ENCODE measurements at regions not wholly inside any gene's neighbourhood (a gene's known extent, or its start where the extent isn't known, plus 50 kb on each side); places are given as distances from the start of the nearest gene placed in this dataset.

DNA sequence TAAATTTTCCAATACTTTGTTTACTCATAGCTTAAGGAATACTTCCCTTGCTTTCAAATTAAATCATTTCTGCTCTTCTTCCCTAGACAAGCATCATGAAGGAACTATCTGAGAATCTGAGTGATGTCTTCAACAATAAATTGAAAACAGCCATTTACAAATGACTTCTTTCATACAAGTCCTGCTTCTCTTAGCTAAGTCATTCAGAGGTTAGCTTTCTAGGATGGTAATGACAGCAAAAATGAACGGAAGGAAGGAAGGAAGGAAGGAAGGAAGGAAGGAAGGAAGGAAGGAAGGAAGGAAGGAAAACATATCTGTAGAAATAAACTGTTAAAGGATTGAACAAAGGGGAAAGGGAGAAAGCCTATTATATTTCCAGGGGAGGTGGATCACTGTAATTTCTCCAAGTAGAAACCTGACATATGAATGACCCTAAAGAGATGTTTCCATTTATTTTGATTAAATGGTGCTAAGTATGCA is 335.0 kb upstream of the KYNU start:
- H4K20me1 ChIP-seq (ENCODE audit: insufficient read depth, low read depth, low read length), result no peaks in the 10 kb centered on the region

GRCh38 chr2:142536966-142537365 is 340.5 kb upstream of the KYNU start:
- no peaks in the 10 kb centered on the region for H3K9me3 ChIP-seq (ENCODE audit: low read length)
- H3K4me1 ChIP-seq (ENCODE audit: low read length), result no peaks in the 10 kb centered on the region
- no peaks in the 10 kb centered on the region for H3K36me3 ChIP-seq (ENCODE audit: insufficient read depth, low read length)
- no peak overlapping the region for H3K4me3 ChIP-seq (ENCODE audit: low read length)
- no peak for DNase-seq
- no peak overlapping the region for H3K9ac ChIP-seq (ENCODE audit: low read length)
- no peak overlapping the region for H3K27ac ChIP-seq (ENCODE audit: low read length)
- H3K79me2 ChIP-seq (ENCODE audit: low read length), result no peaks in the 10 kb centered on the region
- no peak overlapping the region for H2AFZ ChIP-seq (ENCODE audit: low read length)
- no peaks in the 10 kb centered on the region for H4K20me1 ChIP-seq (ENCODE audit: insufficient read depth, low read depth, low read length)
- H3K9me2 ChIP-seq (replicated peaks; ENCODE audit: insufficient read depth, low read length), result no peaks in the 10 kb centered on the region
- H3K4me2 ChIP-seq (ENCODE audit: low read depth, low read length, poor library complexity, severe bottlenecking), result no peak overlapping the region
- no peaks in the 10 kb centered on the region for H3K27me3 ChIP-seq (ENCODE audit: low read length)

More for the DNA sequence above, 335.0 kb upstream of the KYNU start:
- Histone ChIP-seq H3K9me3 (ENCODE audit: low read length) (no peaks in the 10 kb centered on the region), H3K27me3 (ENCODE audit: low read length) (no peaks in the 10 kb centered on the region), H3K27ac (ENCODE audit: low read length) (no peak overlapping the region), H3K79me2 (ENCODE audit: low read length) (no peaks in the 10 kb centered on the region), H3K4me3 (ENCODE audit: low read length) (no peak overlapping the region), H3K9ac (ENCODE audit: low read length) (no peak overlapping the region), H2AFZ (ENCODE audit: low read length) (no peak overlapping the region), H3K4me1 (ENCODE audit: low read length) (no peaks in the 10 kb centered on the region), H3K36me3 (ENCODE audit: insufficient read depth, low read length) (no peaks in the 10 kb centered on the region), H3K9me2 (replicated peaks; ENCODE audit: insufficient read depth, low read length) (no peaks in the 10 kb centered on the region), H3K4me2 (ENCODE audit: low read depth, low read length, poor library complexity, severe bottlenecking) (no peak overlapping the region)
- no peak for DNase-seq

DNA sequence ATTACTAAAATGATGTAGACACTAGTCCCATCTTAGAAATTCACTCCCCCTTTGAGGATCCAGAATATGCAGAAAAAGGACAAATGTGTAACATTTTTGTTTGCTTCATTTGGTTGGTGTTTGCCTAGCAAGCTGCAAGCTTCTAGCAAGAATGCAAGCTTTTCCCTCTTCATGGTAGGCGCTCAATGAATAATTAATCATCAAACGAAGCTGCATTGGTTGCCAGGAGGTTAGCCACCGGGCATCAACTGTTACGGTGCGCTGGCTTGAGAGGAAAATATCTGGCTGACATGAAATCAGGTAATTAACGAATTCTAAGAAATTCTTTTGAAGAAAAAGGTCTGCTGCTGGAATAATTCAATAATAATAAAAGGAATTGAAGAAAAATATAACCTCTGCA is 341.0 kb upstream of the KYNU start:
- no peaks in the 10 kb centered on the region for H3K36me3 ChIP-seq (ENCODE audit: insufficient read depth, low read length)
- H3K27me3 ChIP-seq (ENCODE audit: low read length), result no peaks in the 10 kb centered on the region
- no peaks in the 10 kb centered on the region for H4K20me1 ChIP-seq (ENCODE audit: insufficient read depth, low read depth, low read length)
- no peaks in the 10 kb centered on the region for H3K79me2 ChIP-seq (ENCODE audit: low read length)
- no peak overlapping the region for H3K4me2 ChIP-seq (ENCODE audit: low read depth, low read length, poor library complexity, severe bottlenecking)
- no peak overlapping the region for H3K27ac ChIP-seq (ENCODE audit: low read length)
- no peaks in the 10 kb centered on the region for H3K9me3 ChIP-seq (ENCODE audit: low read length)
- no peaks in the 10 kb centered on the region for H3K4me1 ChIP-seq (ENCODE audit: low read length)
- no peak overlapping the region for H3K9ac ChIP-seq (ENCODE audit: low read length)
- no peak overlapping the region for H2AFZ ChIP-seq (ENCODE audit: low read length)
- H3K9me2 ChIP-seq (replicated peaks; ENCODE audit: insufficient read depth, low read length), result no peaks in the 10 kb centered on the region
- DNase-seq, result no peak
- no peak overlapping the region for H3K4me3 ChIP-seq (ENCODE audit: low read length)

DNA sequence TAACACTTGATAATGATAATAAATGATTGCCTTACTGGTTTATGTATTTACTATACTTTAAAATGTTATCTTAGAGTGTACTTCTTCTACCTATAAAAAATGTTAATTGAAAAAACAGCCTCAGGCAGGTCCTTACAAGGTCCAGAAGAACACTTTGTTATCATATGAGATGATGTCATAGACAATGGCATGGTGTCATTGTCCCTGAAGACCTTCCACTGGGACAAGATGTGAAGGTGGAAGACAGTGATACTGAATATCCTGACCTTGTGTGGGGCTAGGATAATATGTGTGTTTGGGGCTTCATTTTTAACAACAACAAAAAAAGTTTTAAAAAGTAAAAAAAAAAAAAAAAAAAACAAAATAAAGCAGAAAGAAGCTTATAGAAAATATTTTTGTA is 342.2 kb upstream of the KYNU start:
- no peaks in the 10 kb centered on the region for H3K27me3 ChIP-seq (ENCODE audit: low read length)

GRCh38 chr2:142533177-142533576 is 344.3 kb upstream of the KYNU start:
- no peaks in the 10 kb centered on the region for H3K9me2 ChIP-seq (replicated peaks; ENCODE audit: insufficient read depth, low read length)

More for the DNA sequence above, 342.2 kb upstream of the KYNU start:
- H3K79me2 ChIP-seq (ENCODE audit: low read length), result no peaks in the 10 kb centered on the region
- H3K27ac ChIP-seq (ENCODE audit: low read length), result no peak overlapping the region
- H3K4me3 ChIP-seq (ENCODE audit: low read length), result no peak overlapping the region
- H3K9ac ChIP-seq (ENCODE audit: low read length), result no peak overlapping the region
- no peaks in the 10 kb centered on the region for H3K9me3 ChIP-seq (ENCODE audit: low read length)
- no peaks in the 10 kb centered on the region for H4K20me1 ChIP-seq (ENCODE audit: insufficient read depth, low read depth, low read length)
- H3K4me1 ChIP-seq (ENCODE audit: low read length), result no peaks in the 10 kb centered on the region
- H3K36me3 ChIP-seq (ENCODE audit: insufficient read depth, low read length), result no peaks in the 10 kb centered on the region
- no peak for DNase-seq
- no peak overlapping the region for H3K4me2 ChIP-seq (ENCODE audit: low read depth, low read length, poor library complexity, severe bottlenecking)
- no peaks in the 10 kb centered on the region for H3K9me2 ChIP-seq (replicated peaks; ENCODE audit: insufficient read depth, low read length)
- H2AFZ ChIP-seq (ENCODE audit: low read length), result no peak overlapping the region

DNA sequence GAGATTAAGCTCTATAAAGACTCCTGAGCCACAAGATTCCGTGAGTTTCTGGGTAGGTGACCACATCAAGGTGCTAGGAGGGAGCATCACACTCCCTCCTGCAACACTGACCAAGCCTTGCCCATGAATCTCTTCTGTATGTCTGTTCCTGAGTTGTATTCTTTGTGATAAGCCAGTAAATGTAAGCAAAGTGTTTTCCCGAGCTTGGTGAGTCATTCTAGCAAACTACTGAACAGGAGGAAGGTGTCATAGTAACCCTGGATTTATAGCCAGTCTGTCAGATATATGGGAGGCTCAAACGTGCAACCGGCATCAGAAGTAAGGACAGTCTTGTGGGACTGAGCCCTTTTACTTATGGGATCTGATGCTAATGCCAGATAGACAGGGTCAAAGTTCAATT is 346.1 kb upstream of the KYNU start:
- Histone ChIP-seq H3K27ac (ENCODE audit: low read length) (no peak overlapping the region), H3K4me2 (ENCODE audit: low read depth, low read length, poor library complexity, severe bottlenecking) (no peak overlapping the region), H4K20me1 (ENCODE audit: insufficient read depth, low read depth, low read length) (no peaks in the 10 kb centered on the region), H3K79me2 (ENCODE audit: low read length) (no peaks in the 10 kb centered on the region), H2AFZ (ENCODE audit: low read length) (no peak overlapping the region), H3K36me3 (ENCODE audit: insufficient read depth, low read length) (no peaks in the 10 kb centered on the region), H3K9me3 (ENCODE audit: low read length) (no peaks in the 10 kb centered on the region), H3K27me3 (ENCODE audit: low read length) (no peaks in the 10 kb centered on the region), H3K4me1 (ENCODE audit: low read length) (no peaks in the 10 kb centered on the region), H3K4me3 (ENCODE audit: low read length) (no peak overlapping the region), H3K9me2 (replicated peaks; ENCODE audit: insufficient read depth, low read length) (no peaks in the 10 kb centered on the region), H3K9ac (ENCODE audit: low read length) (no peak overlapping the region)
- no peak for DNase-seq

More at GRCh38 chr2:142533177-142533576, 344.3 kb upstream of the KYNU start:
- Histone ChIP-seq H3K27ac (ENCODE audit: low read length) (no peak overlapping the region), H3K4me3 (ENCODE audit: low read length) (no peak overlapping the region), H3K4me1 (ENCODE audit: low read length) (no peaks in the 10 kb centered on the region), H3K36me3 (ENCODE audit: insufficient read depth, low read length) (no peaks in the 10 kb centered on the region), H2AFZ (ENCODE audit: low read length) (no peak overlapping the region), H3K79me2 (ENCODE audit: low read length) (no peaks in the 10 kb centered on the region), H3K9ac (ENCODE audit: low read length) (no peak overlapping the region), H3K9me3 (ENCODE audit: low read length) (no peaks in the 10 kb centered on the region), H3K4me2 (ENCODE audit: low read depth, low read length, poor library complexity, severe bottlenecking) (no peak overlapping the region), H3K27me3 (ENCODE audit: low read length) (no peaks in the 10 kb centered on the region), H4K20me1 (ENCODE audit: insufficient read depth, low read depth, low read length) (no peaks in the 10 kb centered on the region)
- DNase-seq, result no peak

- no peak overlapping the region for H3K9ac ChIP-seq (ENCODE audit: low read length)
- no peaks in the 10 kb centered on the region for H3K79me2 ChIP-seq (ENCODE audit: low read length)
- no peaks in the 10 kb centered on the region for H3K9me3 ChIP-seq (ENCODE audit: low read length)
- H3K4me3 ChIP-seq (ENCODE audit: low read length), result no peak overlapping the region
- H4K20me1 ChIP-seq (ENCODE audit: insufficient read depth, low read depth, low read length), result no peaks in the 10 kb centered on the region
- H3K4me2 ChIP-seq (ENCODE audit: low read depth, low read length, poor library complexity, severe bottlenecking), result no peak overlapping the region
- H3K36me3 ChIP-seq (ENCODE audit: insufficient read depth, low read length), result no peaks in the 10 kb centered on the region
- H3K4me1 ChIP-seq (ENCODE audit: low read length), result no peaks in the 10 kb centered on the region
- H2AFZ ChIP-seq (ENCODE audit: low read length), result no peak overlapping the region
- no peaks in the 10 kb centered on the region for H3K27me3 ChIP-seq (ENCODE audit: low read length)
- no peaks in the 10 kb centered on the region for H3K9me2 ChIP-seq (replicated peaks; ENCODE audit: insufficient read depth, low read length)
- no peak overlapping the region for H3K27ac ChIP-seq (ENCODE audit: low read length)
- no peak for DNase-seq
Measured at GRCh38 chr2:142525720-142526119, 351.7 kb upstream of the KYNU start.

DNA sequence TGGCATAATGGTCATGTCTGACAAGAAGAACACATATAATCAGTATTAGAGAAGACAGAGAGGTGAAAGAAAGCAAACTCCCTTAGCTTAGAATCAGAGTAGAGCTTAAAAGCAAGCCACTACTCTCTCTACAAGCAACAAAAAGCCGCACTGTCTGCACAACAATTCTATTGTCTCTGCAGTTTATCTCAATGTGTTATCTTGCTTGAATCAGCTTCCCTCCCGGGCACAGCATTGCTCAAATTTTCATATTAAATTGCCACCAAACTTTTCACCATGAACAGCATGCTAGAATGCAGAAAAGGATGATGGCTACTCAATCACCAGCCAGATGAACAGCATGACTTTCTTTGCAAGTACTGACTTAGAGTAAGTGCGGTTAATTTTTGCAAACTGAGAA is 356.0 kb upstream of the KYNU start:
- Histone ChIP-seq H3K79me2 (ENCODE audit: low read length) (no peaks in the 10 kb centered on the region), H3K36me3 (ENCODE audit: insufficient read depth, low read length) (no peaks in the 10 kb centered on the region), H3K9me3 (ENCODE audit: low read length) (no peaks in the 10 kb centered on the region), H3K9ac (ENCODE audit: low read length) (no peak overlapping the region), H3K4me1 (ENCODE audit: low read length) (no peaks in the 10 kb centered on the region), H3K27me3 (ENCODE audit: low read length) (no peaks in the 10 kb centered on the region), H3K4me2 (ENCODE audit: low read depth, low read length, poor library complexity, severe bottlenecking) (no peak overlapping the region), H4K20me1 (ENCODE audit: insufficient read depth, low read depth, low read length) (no peaks in the 10 kb centered on the region), H3K9me2 (replicated peaks; ENCODE audit: insufficient read depth, low read length) (no peaks in the 10 kb centered on the region), H2AFZ (ENCODE audit: low read length) (no peak overlapping the region), H3K27ac (ENCODE audit: low read length) (no peak overlapping the region), H3K4me3 (ENCODE audit: low read length) (no peak overlapping the region)
- DNase-seq, result no peak

DNA sequence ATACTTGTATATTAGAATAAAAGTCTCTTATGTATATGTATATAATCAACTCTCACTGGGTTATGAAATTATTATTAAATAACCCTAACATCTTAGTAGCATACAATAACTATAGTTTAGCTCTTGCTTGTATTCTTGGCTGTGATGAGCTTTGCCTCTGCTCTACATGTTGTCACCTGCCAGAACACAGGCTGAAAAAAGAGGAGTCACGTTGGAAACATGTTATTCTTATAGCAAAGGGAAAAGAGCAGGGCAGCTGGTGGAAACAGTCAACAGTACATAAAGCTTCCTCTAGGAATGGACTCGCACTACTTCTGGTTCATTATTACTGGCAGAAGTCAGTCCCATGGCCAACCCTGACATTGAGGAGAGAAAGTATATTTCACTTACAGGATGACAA is 362.0 kb upstream of the KYNU start:
- Histone ChIP-seq H4K20me1 (ENCODE audit: insufficient read depth, low read depth, low read length) (no peaks in the 10 kb centered on the region), H3K9ac (ENCODE audit: low read length) (no peak overlapping the region), H3K9me2 (replicated peaks; ENCODE audit: insufficient read depth, low read length) (no peaks in the 10 kb centered on the region), H3K9me3 (ENCODE audit: low read length) (no peaks in the 10 kb centered on the region), H3K4me2 (ENCODE audit: low read depth, low read length, poor library complexity, severe bottlenecking) (no peak overlapping the region), H3K27me3 (ENCODE audit: low read length) (no peaks in the 10 kb centered on the region), H3K79me2 (ENCODE audit: low read length) (no peaks in the 10 kb centered on the region), H3K36me3 (ENCODE audit: insufficient read depth, low read length) (no peaks in the 10 kb centered on the region), H2AFZ (ENCODE audit: low read length) (no peak overlapping the region), H3K4me3 (ENCODE audit: low read length) (no peak overlapping the region), H3K4me1 (ENCODE audit: low read length) (no peaks in the 10 kb centered on the region), H3K27ac (ENCODE audit: low read length) (no peak overlapping the region)
- DNase-seq, result no peak

Data from Karpas-422 (cell line).